Ascending aorta (tissue), 2 donors: ENCODE measurements at regions not wholly inside any gene's neighbourhood (a gene's known extent, or its start where the extent isn't known, plus 50 kb on each side); places are given as distances from the start of the nearest gene placed in this dataset.

Experiments
- DNase-seq, 2 donors: peaks; one replicate each; pipeline ENCODE4 v3.0.0-alpha.2; 2019; ENCODE audit warnings: low spot score in 2 of 2
- H3K27ac ChIP-seq, 2 donors: fragments of 200-600 bp; sonication (generic); one replicate each; pipeline ENCODE4 v1.5.1; 2016 to 2017; ENCODE audit warnings: mild to moderate bottlenecking in 1 of 2
- H3K27me3 ChIP-seq: fragments of 200-600 bp; sonication (generic); one replicate; pipeline ENCODE4 v1.5.1; 2017
- H3K36me3 ChIP-seq, 2 donors: fragments of 200-600 bp; sonication (generic); one replicate each; pipeline ENCODE4 v1.5.1; 2016
- H3K4me1 ChIP-seq, 2 donors: fragments of 200-600 bp; sonication (generic); one replicate each; pipeline ENCODE4 v1.5.1; 2016 to 2017; ENCODE audit warnings: mild to moderate bottlenecking in 1 of 2
- H3K4me3 ChIP-seq, 2 donors: fragments of 200-600 bp; sonication (generic); one replicate each; pipeline ENCODE4 v1.5.1; 2016 to 2017; ENCODE audit warnings: mild to moderate bottlenecking in 1 of 2
- H3K9me3 ChIP-seq, 2 donors: fragments of 200-600 bp; sonication (generic); one replicate each; pipeline ENCODE4 v1.5.1; 2016
- intact Hi-C: fragments of 100-400 bp; cut with DNase I; formaldehyde crosslinking; loops from one replicate; pipeline ENCODE4 v1.15.1; 2023
- TF ChIP-seq, protein P1 (sequence below), 3 experiments: fragments of 200-600 bp in 2 of 3; fragments of 450-650 bp in 1 of 3; sonication (generic) in 2 of 3; IDR thresholded peaks; one replicate each; pipeline ENCODE4 v1.5.1; 2016 to 2019; ENCODE audit warnings: antibody characterized with exemption in 3 of 3, mild to moderate bottlenecking in 1 of 3, moderate library complexity in 1 of 3

DNA sequence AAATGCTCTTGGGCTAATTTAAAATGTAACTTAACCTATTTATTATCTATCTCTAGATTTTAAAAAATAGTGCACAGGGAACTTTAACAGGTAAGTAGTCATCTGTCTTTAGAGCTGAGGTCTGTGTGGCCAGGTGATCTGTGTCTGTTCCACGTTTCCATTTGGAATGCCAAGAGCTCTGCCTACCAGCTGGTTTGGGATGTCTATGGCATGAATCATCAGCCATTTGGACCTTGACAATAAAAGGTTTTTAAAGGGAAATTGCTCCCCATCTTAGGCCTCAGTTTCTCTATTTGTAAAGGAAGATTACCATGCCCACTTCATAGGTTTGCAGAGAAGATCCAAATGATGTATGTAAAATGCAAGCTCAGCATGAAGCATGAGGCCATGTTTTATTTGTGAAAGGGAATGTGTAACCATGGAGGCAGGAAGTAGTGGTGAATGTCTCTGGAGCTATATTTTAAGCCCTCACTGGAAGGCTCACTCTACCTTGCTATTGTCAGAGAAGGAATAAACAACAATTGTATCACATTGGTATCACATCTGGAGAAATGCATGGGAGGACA lies 548.1 kb upstream of the LMCD1 start:
- H3K4me1 ChIP-seq, result no peaks in the 10 kb centered on the region
- H3K9me3 ChIP-seq, result no peaks in the 10 kb centered on the region
- TF ChIP-seq, protein P1, sequence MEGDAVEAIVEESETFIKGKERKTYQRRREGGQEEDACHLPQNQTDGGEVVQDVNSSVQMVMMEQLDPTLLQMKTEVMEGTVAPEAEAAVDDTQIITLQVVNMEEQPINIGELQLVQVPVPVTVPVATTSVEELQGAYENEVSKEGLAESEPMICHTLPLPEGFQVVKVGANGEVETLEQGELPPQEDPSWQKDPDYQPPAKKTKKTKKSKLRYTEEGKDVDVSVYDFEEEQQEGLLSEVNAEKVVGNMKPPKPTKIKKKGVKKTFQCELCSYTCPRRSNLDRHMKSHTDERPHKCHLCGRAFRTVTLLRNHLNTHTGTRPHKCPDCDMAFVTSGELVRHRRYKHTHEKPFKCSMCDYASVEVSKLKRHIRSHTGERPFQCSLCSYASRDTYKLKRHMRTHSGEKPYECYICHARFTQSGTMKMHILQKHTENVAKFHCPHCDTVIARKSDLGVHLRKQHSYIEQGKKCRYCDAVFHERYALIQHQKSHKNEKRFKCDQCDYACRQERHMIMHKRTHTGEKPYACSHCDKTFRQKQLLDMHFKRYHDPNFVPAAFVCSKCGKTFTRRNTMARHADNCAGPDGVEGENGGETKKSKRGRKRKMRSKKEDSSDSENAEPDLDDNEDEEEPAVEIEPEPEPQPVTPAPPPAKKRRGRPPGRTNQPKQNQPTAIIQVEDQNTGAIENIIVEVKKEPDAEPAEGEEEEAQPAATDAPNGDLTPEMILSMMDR (IDR thresholded peaks at IDR 0.05), result no peak
- H3K27me3 ChIP-seq, result no peaks in the 10 kb centered on the region
- H3K36me3 ChIP-seq, result no peaks in the 10 kb centered on the region
- no peak for DNase-seq
- intact Hi-C loops, result no loop called here
- no peak overlapping the region for H3K27ac ChIP-seq
- no peak overlapping the region for H3K4me3 ChIP-seq

DNA sequence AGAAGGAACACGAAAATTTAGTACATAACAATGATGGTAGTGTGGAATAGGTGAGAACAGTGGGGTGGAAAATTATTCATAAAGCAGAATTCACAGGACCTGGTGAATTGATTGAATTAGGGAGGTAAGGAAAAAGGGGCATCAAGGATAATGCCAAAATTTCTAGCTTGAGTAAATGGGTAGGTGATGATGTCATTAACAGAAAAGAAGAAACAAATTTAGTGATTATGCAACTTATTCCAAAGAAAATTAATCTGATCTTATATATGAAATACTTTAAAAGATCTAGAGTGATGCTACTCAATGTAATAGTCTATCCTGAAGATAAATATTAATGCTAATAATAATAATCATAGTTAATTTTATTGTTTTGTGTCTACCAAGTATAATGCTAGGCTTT lies 544.6 kb upstream of the LMCD1 start:
- Histone ChIP-seq H3K4me3 (no peak overlapping the region), H3K27me3 (no peaks in the 10 kb centered on the region), H3K9me3 (no peaks in the 10 kb centered on the region), H3K36me3 (no peaks in the 10 kb centered on the region), H3K27ac (no peak overlapping the region), H3K4me1 (no peaks in the 10 kb centered on the region)
- TF ChIP-seq, protein P1 (IDR thresholded peaks at IDR 0.05), result no peak
- intact Hi-C loops, result no loop called here
- DNase-seq, result no peak

DNA sequence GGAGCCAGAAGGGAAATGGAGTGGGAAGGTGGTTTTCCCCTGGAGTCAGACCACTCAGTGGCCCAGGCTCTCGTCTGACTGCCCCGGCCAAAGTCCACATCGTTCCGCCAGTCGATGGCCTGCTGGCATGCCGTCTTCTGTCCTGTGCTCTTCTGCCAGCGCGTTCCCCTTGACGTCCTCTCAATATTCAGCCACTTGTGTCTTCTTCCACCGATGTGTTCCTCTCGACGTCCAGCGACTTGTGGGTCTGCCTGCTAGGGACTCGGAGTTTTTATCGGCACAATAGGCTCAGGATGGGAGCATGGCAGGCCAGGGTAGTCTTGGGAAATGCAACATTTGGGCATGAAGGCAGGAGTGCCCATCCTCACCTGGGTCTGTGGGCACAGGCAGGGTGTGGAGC lies 542.5 kb upstream of the LMCD1 start:
- TF ChIP-seq, protein P1 (IDR thresholded peaks at IDR 0.05), result no peak

DNA sequence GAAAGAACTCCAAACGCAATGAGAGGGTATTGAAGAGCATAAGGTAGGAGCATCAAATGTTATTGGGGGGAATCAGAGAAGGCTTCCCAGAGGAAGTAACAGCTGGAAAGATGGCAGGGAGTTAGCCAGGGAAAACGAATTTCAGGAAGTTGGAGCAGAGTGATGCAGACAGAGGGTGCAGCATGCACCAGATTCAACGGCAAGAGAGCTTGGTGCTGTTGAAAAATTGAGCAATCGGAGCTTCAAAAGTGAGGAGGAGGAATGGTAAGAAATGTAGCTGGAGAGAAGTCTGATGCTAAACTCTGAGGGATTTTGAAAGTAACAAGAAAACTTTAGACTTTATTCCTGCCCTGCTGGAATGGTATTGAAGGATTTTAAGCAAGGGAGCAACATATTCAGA lies 541.0 kb upstream of the LMCD1 start:
- no peak for DNase-seq
- TF ChIP-seq, protein P1 (IDR thresholded peaks at IDR 0.05), result no peak
- H3K27me3 ChIP-seq, result no peaks in the 10 kb centered on the region
- H3K36me3 ChIP-seq, result no peaks in the 10 kb centered on the region
- no peak overlapping the region for H3K4me3 ChIP-seq
- H3K4me1 ChIP-seq, result no peaks in the 10 kb centered on the region
- no peaks in the 10 kb centered on the region for H3K9me3 ChIP-seq
- no peak overlapping the region for H3K27ac ChIP-seq
- intact Hi-C loops, result no loop called here

More for the DNA sequence above, 542.5 kb upstream of the LMCD1 start:
- Histone ChIP-seq H3K4me3 (no peak overlapping the region), H3K36me3 (no peaks in the 10 kb centered on the region), H3K27me3 (no peaks in the 10 kb centered on the region), H3K4me1 (no peaks in the 10 kb centered on the region), H3K27ac (no peak overlapping the region), H3K9me3 (no peaks in the 10 kb centered on the region)
- intact Hi-C loops, result no loop called here
- DNase-seq, result no peak

DNA sequence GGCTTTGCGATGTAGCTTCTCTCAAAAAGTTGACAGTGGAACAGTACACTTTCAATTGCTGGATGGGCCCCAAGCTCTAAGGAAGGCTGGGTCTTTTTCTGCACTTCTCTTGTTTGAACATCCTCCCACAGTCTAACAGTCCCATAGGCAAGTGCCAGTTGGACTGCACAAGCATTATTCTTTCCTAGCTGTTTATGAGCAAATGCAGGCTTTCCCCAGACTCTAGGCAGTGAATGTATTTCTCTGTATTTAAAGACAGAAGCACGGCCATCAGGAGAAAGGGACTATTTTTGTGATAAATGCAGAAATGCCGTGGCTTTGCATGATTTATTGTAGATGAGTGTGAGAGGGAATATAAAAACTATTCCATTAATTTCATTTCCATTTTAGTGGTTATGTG lies 539.3 kb upstream of the LMCD1 start:
- no peak for DNase-seq
- TF ChIP-seq, protein P1 (IDR thresholded peaks at IDR 0.05), result no peak
- no peaks in the 10 kb centered on the region for H3K4me1 ChIP-seq
- no peak overlapping the region for H3K27ac ChIP-seq
- intact Hi-C loops, result no loop called here
- H3K36me3 ChIP-seq, result no peaks in the 10 kb centered on the region
- H3K4me3 ChIP-seq, result no peak overlapping the region
- no peaks in the 10 kb centered on the region for H3K9me3 ChIP-seq
- H3K27me3 ChIP-seq, result no peaks in the 10 kb centered on the region

DNA sequence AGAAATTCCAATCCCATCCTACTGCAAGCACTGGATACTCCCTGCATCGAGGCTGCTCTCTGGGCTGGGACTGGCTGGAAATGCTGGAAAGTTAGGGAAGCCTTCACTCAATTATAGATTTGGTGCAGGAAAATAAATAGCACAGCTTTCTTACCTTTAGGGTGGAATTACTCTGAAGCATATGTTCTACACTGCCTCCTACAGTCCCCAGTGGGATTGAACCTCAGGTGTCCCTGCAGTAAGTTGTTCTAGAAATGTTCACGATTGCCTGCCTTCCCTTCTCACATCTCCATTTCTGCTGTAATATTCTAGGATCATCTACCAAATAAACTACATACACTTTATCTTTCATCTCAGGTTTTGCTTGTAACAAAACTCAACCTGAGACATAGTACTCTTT lies 536.7 kb upstream of the LMCD1 start:
- Histone ChIP-seq H3K36me3 (no peaks in the 10 kb centered on the region), H3K27me3 (no peaks in the 10 kb centered on the region), H3K4me1 (no peaks in the 10 kb centered on the region), H3K27ac (no peak overlapping the region), H3K9me3 (no peaks in the 10 kb centered on the region), H3K4me3 (no peak overlapping the region)
- TF ChIP-seq, protein P1 (IDR thresholded peaks at IDR 0.05), result no peak
- intact Hi-C loops, result no loop called here
- no peak for DNase-seq
